HepG2 (cell line): ENCODE measurements at regions not wholly inside any gene's neighbourhood (a gene's known extent, or its start where the extent isn't known, plus 50 kb on each side); places are given as distances from the start of the nearest gene placed in this dataset.

Source experiments
- ATAC-seq: fragments of 200-7000 bp; cut with Tn5 transposase; 3 replicates; pipeline ENCODE4 v1.9.1; 2020; ENCODE audit warnings: mild to moderate bottlenecking, moderate library complexity
- BruUV-seq: library from RNA; stranded (reverse); fragments of 400-500 nt; replicated peaks from 2 replicates; lab custom pipeline; 2021; lab: Mats Ljungman, UMichigan
- CTCF ChIA-PET: fragments of 300-600 bp; formaldehyde crosslinking; extraction: SDS; loops from one replicate; lab custom pipeline; 2021; ENCODE audit warnings: low total read pairs, inconsistent platforms, low intra/inter-chr PET ratio; lab: Yijun Ruan, JAX
- POLR2A ChIA-PET: fragments of 350-600 bp; sonication (Branson Sonifier 250); formaldehyde crosslinking; loops from one replicate; lab custom pipeline; 2020; ENCODE audit warnings: antibody characterized with exemption, inconsistent platforms; lab: Yijun Ruan, JAX
- DNase-seq: peaks from one replicate; pipeline ENCODE4 v3.0.0-alpha.2; 2015; ENCODE audit warnings: low spot score
- FAIRE-seq: peaks from 3 replicates; lab custom pipeline; 2011; peaks lifted over from hg19 to GRCh38; lab: Jason Lieb, UNC
- H2AFZ ChIP-seq: one replicate; pipeline ENCODE4 v1.6.1; 2011; ENCODE audit warnings: low read length, inconsistent platforms
- H3K27ac ChIP-seq: fragments of 300-600 bp; 3 replicates; pipeline ENCODE4 v1.8.0; 2011; ENCODE audit warnings: mixed run types, mild to moderate bottlenecking, mixed read lengths, low read length, inconsistent platforms; ENCODE audit not compliant: insufficient read depth; ENCODE audit errors: extremely low read length
- H3K27me3 ChIP-seq, 2 experiments: fragments of 200-600 bp in 1 of 2; 2 replicates in 1 of 2; 3 replicates in 1 of 2; pipeline versions ENCODE4 v1.6.0 to v1.8.0; 2011; ENCODE audit warnings: low read length in 2 of 2, mild to moderate bottlenecking in 2 of 2, moderate library complexity in 2 of 2, inconsistent platforms in 1 of 2; ENCODE audit not compliant: insufficient read depth in 2 of 2, control insufficient read depth in 1 of 2
- H3K36me3 ChIP-seq, 2 experiments: fragments of 200-600 bp in 1 of 2; replicated peaks in 1 of 2; 2 replicates in 1 of 2; 3 replicates in 1 of 2; pipeline versions ENCODE4 v1.5.1 to v1.8.0; 2011; ENCODE audit warnings: low read length in 2 of 2, inconsistent platforms in 1 of 2; ENCODE audit not compliant: insufficient read depth in 2 of 2, control insufficient read depth in 1 of 2
- H3K4me1 ChIP-seq: 2 replicates; pipeline ENCODE4 v1.5.1; 2012; ENCODE audit warnings: low read length, inconsistent platforms; ENCODE audit not compliant: insufficient read depth
- H3K4me2 ChIP-seq: 2 replicates; pipeline ENCODE4 v1.6.0; 2011; ENCODE audit warnings: low read depth, low read length, inconsistent platforms
- H3K4me3 ChIP-seq, 3 experiments: fragments of 200-600 bp in 1 of 3; sonication (generic), shearing (Covaris generic) in 1 of 3; replicated peaks in 1 of 3; 2 replicates each; pipeline ENCODE4 v1.5.1; 2011 to 2016; ENCODE audit warnings: low read length in 3 of 3, inconsistent platforms in 2 of 3, low read depth in 2 of 3, mild to moderate bottlenecking in 2 of 3, control low read depth in 1 of 3, mixed read lengths in 1 of 3; ENCODE audit not compliant: insufficient read depth in 1 of 3
- H3K79me2 ChIP-seq: one replicate; pipeline ENCODE4 v1.6.1; 2011; ENCODE audit warnings: low read length, inconsistent platforms; ENCODE audit not compliant: insufficient read depth
- H3K9ac ChIP-seq: 2 replicates; pipeline ENCODE4 v1.6.0; 2011; ENCODE audit warnings: mild to moderate bottlenecking, low read depth, low read length, inconsistent platforms; ENCODE audit not compliant: insufficient read depth
- H3K9me3 ChIP-seq: 2 replicates; pipeline ENCODE4 v1.5.1; 2012; ENCODE audit warnings: mild to moderate bottlenecking, low read length
- H4K20me1 ChIP-seq: 2 replicates; pipeline ENCODE4 v1.6.0; 2011; ENCODE audit warnings: inconsistent platforms, mild to moderate bottlenecking, low read length, moderate library complexity; ENCODE audit not compliant: insufficient read depth
- KMT2B ChIP-seq: IDR thresholded peaks from 2 replicates; pipeline ENCODE4 v1.6.1; 2016; ENCODE audit warnings: missing genetic modification reagents, missing compliant biosample characterization
- MAFK ChIP-seq, 2 experiments: IDR thresholded peaks in 1 of 2; conservative IDR thresholded peaks in 1 of 2; 2 replicates each; pipeline ENCODE4 v1.6.1; 2011; ENCODE audit warnings: improper control_type of control experiment in 2 of 2, low read length in 2 of 2
- SRF ChIP-seq: IDR thresholded peaks from 2 replicates; pipeline ENCODE4 v1.6.1; 2011; ENCODE audit warnings: mild to moderate bottlenecking, low read depth, low read length, moderate library complexity
- STAG1 ChIP-seq: sonication (generic); formaldehyde crosslinking; IDR thresholded peaks from 2 replicates; pipeline ENCODE4 v1.4.0; 2020; ENCODE audit warnings: missing genetic modification reagents
- ZNF138 ChIP-seq: sonication (generic); formaldehyde crosslinking; IDR thresholded peaks from 2 replicates; pipeline ENCODE4 v1.5.0; 2020; ENCODE audit warnings: mild to moderate bottlenecking, low read depth, missing genetic modification reagents
- WGBS: methylation state at CpG from one replicate; pipeline ENCODE4 v1.1.6; 2017; ENCODE audit warnings: low lambda C conversion rate; 5-methylcytosine and 5-hydroxymethylcytosine counted together
- in situ Hi-C: cut with HindIII; loops from 2 replicates; pipeline ENCODE4 v1.10.0; 2017; ENCODE audit warnings: low pct_unique_long_range_greater_than_20kb; ENCODE audit not compliant: extremely low pct_ligation_motif_present
- intact Hi-C: fragments of 100-400 bp; cut with micrococcal nuclease; formaldehyde crosslinking; loops from one replicate; pipeline ENCODE4 v1.10.0; 2022; ENCODE audit not compliant: unreplicated experiment

- Histone ChIP-seq H3K4me1 (no peaks in the 10 kb centered on the region), H2AFZ (no peak overlapping the region), H3K36me3 (no peaks in the 10 kb centered on the region), H3K4me2 (no peak overlapping the region), H3K9me3 (no peaks in the 10 kb centered on the region), H3K27ac (no peak overlapping the region), H3K79me2 (no peaks in the 10 kb centered on the region), H3K27me3 (no peaks in the 10 kb centered on the region), H3K9ac (no peak overlapping the region), H4K20me1 (no peaks in the 10 kb centered on the region), H3K4me3 (no peak overlapping the region)
- FAIRE-seq (no peak), DNase-seq (no peak), ATAC-seq (no peak)
- ChIA-PET POLR2A (no interaction called here), CTCF (no interaction called here)
- in situ Hi-C loops: no loop called here
- intact Hi-C loops: no loop called here
- TF ChIP-seq KMT2B (CRISPR knock-in tag) (no peak), STAG1 (CRISPR knock-in tag) (peak; percentile 3; the same call in 1 of the 2 replicates), SRF (0 out of 2 replicates have a peak, but pooled peaks have one; percentile 27)
- no TSS peak for BruUV-seq
- WGBS: 50% methylated on average over 5 of the region's 5 CpGs
Observed at GRCh38 chr4:107379054-107379869, 340.8 kb downstream of the PAPSS1 start.

- intact Hi-C loops (no loop called here), in situ Hi-C loops (no loop called here)
- ATAC-seq (no peak), DNase-seq (no peak), FAIRE-seq (no peak)
- Histone ChIP-seq H3K9me3 (no peaks in the 10 kb centered on the region), H3K4me2 (no peak overlapping the region), H3K4me3 (no peak overlapping the region), H3K79me2 (no peaks in the 10 kb centered on the region), H3K4me1 (no peaks in the 10 kb centered on the region), H4K20me1 (no peaks in the 10 kb centered on the region), H2AFZ (no peak overlapping the region), H3K9ac (no peak overlapping the region), H3K36me3 (no peaks in the 10 kb centered on the region), H3K27ac (no peak overlapping the region), H3K27me3 (no peaks in the 10 kb centered on the region)
- 0% methylated on average over 1 of the region's 1 CpG for WGBS
- ChIA-PET POLR2A (no interaction called here), CTCF (no interaction called here)
- TF ChIP-seq ZNF138 (CRISPR knock-in tag): no peak
- TF ChIP-seq MAFK (conservative IDR thresholded peaks at IDR 0.05 in 1 of 2, IDR thresholded peaks at IDR 0.05 in 1 of 2; ENCODE audit: low read length in 2 of 2): peak in 1 of 2 experiments; percentile 47; a peak in 1 of 4 replicates
- BruUV-seq: no TSS peak
Observed at GRCh38 chr4:107376293-107376692, 340.2 kb upstream of the DKK2 start.
